MM.1S (cell line): ENCODE measurements at regions not wholly inside any gene's neighbourhood (a gene's known extent, or its start where the extent isn't known, plus 50 kb on each side); places are given as distances from the start of the nearest gene placed in this dataset.

Experiments
- DNase-seq: peaks from one replicate; pipeline ENCODE4 v3.0.0-alpha.2; 2015
- H2AFZ ChIP-seq: fragments of 300-600 bp; sonication (generic); 2 replicates; pipeline ENCODE4 v1.6.0; 2016; ENCODE audit warnings: antibody characterized with exemption, low read length
- H3F3A ChIP-seq: fragments of 300-600 bp; sonication (generic); 2 replicates; pipeline ENCODE4 v1.6.1; 2016; ENCODE audit warnings: mild to moderate bottlenecking, antibody characterized with exemption, low read length, moderate library complexity, mixed read lengths; ENCODE audit not compliant: insufficient read depth
- H3K27ac ChIP-seq: fragments of 300-600 bp; sonication (generic); 2 replicates; pipeline ENCODE4 v1.5.1; 2016; ENCODE audit warnings: mild to moderate bottlenecking, low read length
- H3K27me3 ChIP-seq: fragments of 300-600 bp; sonication (generic); replicated peaks from 2 replicates; pipeline ENCODE4 v1.6.0; 2016; ENCODE audit warnings: low read length; ENCODE audit not compliant: insufficient read depth
- H3K36me3 ChIP-seq: fragments of 300-600 bp; sonication (generic); replicated peaks from 2 replicates; pipeline ENCODE4 v1.6.1; 2016; ENCODE audit warnings: mild to moderate bottlenecking, low read length, mixed read lengths; ENCODE audit not compliant: insufficient read depth
- H3K4me1 ChIP-seq: fragments of 300-600 bp; sonication (generic); 2 replicates; pipeline ENCODE4 v1.6.1; 2016; ENCODE audit warnings: low read length, mixed read lengths
- H3K4me2 ChIP-seq: fragments of 300-600 bp; sonication (generic); 2 replicates; pipeline ENCODE4 v1.6.0; 2016; ENCODE audit warnings: low read depth, low read length
- H3K4me3 ChIP-seq: fragments of 300-600 bp; sonication (generic); 2 replicates; pipeline ENCODE4 v1.5.1; 2016; ENCODE audit warnings: low read length, mixed read lengths
- H3K79me2 ChIP-seq: fragments of 300-600 bp; sonication (generic); 2 replicates; pipeline ENCODE4 v1.6.1; 2016; ENCODE audit warnings: mixed run types, low read length, mixed read lengths
- H3K9ac ChIP-seq: fragments of 300-600 bp; sonication (generic); 2 replicates; pipeline ENCODE4 v1.6.1; 2016; ENCODE audit warnings: low read length, mixed read lengths
- H3K9me2 ChIP-seq: fragments of 300-600 bp; sonication (generic); replicated peaks from 2 replicates; pipeline ENCODE4 v1.6.1; 2016; ENCODE audit warnings: mild to moderate bottlenecking, low read length, mixed read lengths; ENCODE audit not compliant: insufficient read depth
- H3K9me3 ChIP-seq: fragments of 300-600 bp; sonication (generic); replicated peaks from 2 replicates; pipeline ENCODE4 v1.6.1; 2016; ENCODE audit warnings: mild to moderate bottlenecking, low read length, mixed read lengths; ENCODE audit not compliant: insufficient read depth
- H4K20me1 ChIP-seq: fragments of 300-600 bp; sonication (generic); 2 replicates; pipeline ENCODE4 v1.6.1; 2016; ENCODE audit warnings: mild to moderate bottlenecking, low read length, moderate library complexity, mixed read lengths; ENCODE audit not compliant: insufficient read depth
- EZH2 ChIP-seq: fragments of 300-600 bp; sonication (generic); optimal IDR thresholded peaks from 2 replicates; pipeline ENCODE3; 2017; ENCODE audit warnings: low read depth, mild to moderate bottlenecking, antibody characterized with exemption, low read length, mixed read lengths
- EZH2phosphoT487 ChIP-seq: fragments of 300-600 bp; sonication (generic); IDR thresholded peaks from 2 replicates; pipeline ENCODE4 v1.6.1; 2018; ENCODE audit warnings: antibody characterized with exemption, low read length
- TF ChIP-seq, protein P1 (sequence below): fragments of 300-600 bp; sonication (generic); IDR thresholded peaks from 2 replicates; pipeline ENCODE4 v1.5.1; 2016; ENCODE audit warnings: antibody characterized with exemption, low read length, mixed read lengths

DNA sequence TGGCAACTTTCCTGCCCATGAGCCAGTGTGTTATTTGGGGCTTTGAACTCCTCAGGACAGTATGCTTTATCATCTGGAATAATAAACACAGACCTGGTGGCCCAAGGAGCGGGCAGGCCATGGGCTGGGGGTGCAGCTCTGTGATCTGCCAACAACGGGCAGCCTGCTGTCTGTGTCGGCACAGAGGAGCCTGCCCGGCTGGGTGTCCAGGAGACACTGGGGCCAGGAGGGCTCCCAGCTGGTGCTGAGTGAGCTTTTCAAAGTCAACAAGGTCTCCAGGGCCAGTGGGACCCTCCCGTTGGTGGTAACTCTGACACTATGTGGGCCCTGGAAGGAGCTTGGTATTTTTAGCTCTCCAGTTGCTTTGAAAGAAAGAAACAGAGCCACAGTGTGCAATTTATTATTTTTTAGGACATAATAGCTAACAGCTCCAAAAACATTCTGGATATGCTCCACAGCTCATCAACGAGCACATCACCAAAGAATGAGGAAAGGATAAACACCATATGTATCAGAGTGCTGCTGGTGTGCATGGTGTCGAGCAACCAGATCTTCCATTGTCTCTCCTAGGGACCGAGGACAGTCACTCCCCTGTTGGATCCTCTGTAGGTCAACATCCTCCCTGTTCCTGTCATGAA is 488.7 kb upstream of the USP24 start:
- no peak for TF ChIP-seq EZH2
- no peak for TF ChIP-seq EZH2phosphoT487
- TF ChIP-seq, protein P1, sequence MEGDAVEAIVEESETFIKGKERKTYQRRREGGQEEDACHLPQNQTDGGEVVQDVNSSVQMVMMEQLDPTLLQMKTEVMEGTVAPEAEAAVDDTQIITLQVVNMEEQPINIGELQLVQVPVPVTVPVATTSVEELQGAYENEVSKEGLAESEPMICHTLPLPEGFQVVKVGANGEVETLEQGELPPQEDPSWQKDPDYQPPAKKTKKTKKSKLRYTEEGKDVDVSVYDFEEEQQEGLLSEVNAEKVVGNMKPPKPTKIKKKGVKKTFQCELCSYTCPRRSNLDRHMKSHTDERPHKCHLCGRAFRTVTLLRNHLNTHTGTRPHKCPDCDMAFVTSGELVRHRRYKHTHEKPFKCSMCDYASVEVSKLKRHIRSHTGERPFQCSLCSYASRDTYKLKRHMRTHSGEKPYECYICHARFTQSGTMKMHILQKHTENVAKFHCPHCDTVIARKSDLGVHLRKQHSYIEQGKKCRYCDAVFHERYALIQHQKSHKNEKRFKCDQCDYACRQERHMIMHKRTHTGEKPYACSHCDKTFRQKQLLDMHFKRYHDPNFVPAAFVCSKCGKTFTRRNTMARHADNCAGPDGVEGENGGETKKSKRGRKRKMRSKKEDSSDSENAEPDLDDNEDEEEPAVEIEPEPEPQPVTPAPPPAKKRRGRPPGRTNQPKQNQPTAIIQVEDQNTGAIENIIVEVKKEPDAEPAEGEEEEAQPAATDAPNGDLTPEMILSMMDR, result no peak

DNA sequence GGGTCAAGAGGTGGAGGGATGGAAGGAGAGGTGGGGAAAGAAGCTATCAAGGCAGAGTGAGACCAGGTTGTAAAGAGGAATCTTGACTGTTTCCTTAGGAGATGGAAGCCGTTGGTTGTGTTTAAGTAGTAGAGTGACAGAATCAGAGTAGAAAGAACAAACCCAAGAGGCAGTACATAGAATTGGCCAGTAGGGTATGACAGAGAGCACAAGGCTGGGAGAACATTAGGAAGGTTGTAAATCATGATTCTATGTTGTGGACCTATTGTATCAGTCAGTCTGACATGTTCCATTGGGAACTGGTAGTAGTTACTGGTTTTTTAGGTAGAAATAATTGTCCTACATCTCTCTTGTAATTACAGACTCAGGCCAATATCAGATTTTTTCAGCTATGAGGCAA is 486.9 kb upstream of the USP24 start:
- DNase-seq, result peak; percentile 19
- Histone ChIP-seq H3K79me2 (no peaks in the 10 kb centered on the region), H3K4me1 (no peaks in the 10 kb centered on the region), H3K36me3 (no peaks in the 10 kb centered on the region), H3K27me3 (no peaks in the 10 kb centered on the region), H3K4me3 (no peak overlapping the region), H3K9me3 (no peaks in the 10 kb centered on the region), H3K27ac (no peak overlapping the region), H3K9me2 (no peaks in the 10 kb centered on the region; the same call in 1 of the 2 replicates), H3K4me2 (no peak overlapping the region), H2AFZ (no peak overlapping the region), H3F3A (no peaks in the 10 kb centered on the region), H3K9ac (no peak overlapping the region), H4K20me1 (no peaks in the 10 kb centered on the region)
- TF ChIP-seq, protein P1, result peak; percentile 68
- no peak for TF ChIP-seq EZH2

More for the DNA sequence above, 488.7 kb upstream of the USP24 start:
- no peak overlapping the region for H2AFZ ChIP-seq
- H3K4me1 ChIP-seq, result no peaks in the 10 kb centered on the region
- no peak overlapping the region for H3K4me2 ChIP-seq
- H3K27ac ChIP-seq, result no peak overlapping the region
- no peaks in the 10 kb centered on the region for H3K9me3 ChIP-seq
- no peak for DNase-seq
- H3K9ac ChIP-seq, result no peak overlapping the region
- no peaks in the 10 kb centered on the region for H3K36me3 ChIP-seq
- no peak overlapping the region for H3K4me3 ChIP-seq
- no peaks in the 10 kb centered on the region for H4K20me1 ChIP-seq
- no peaks in the 10 kb centered on the region; the same call in 1 of the 2 replicates for H3K9me2 ChIP-seq
- H3F3A ChIP-seq, result no peaks in the 10 kb centered on the region
- H3K27me3 ChIP-seq, result no peaks in the 10 kb centered on the region
- H3K79me2 ChIP-seq, result no peaks in the 10 kb centered on the region

DNA sequence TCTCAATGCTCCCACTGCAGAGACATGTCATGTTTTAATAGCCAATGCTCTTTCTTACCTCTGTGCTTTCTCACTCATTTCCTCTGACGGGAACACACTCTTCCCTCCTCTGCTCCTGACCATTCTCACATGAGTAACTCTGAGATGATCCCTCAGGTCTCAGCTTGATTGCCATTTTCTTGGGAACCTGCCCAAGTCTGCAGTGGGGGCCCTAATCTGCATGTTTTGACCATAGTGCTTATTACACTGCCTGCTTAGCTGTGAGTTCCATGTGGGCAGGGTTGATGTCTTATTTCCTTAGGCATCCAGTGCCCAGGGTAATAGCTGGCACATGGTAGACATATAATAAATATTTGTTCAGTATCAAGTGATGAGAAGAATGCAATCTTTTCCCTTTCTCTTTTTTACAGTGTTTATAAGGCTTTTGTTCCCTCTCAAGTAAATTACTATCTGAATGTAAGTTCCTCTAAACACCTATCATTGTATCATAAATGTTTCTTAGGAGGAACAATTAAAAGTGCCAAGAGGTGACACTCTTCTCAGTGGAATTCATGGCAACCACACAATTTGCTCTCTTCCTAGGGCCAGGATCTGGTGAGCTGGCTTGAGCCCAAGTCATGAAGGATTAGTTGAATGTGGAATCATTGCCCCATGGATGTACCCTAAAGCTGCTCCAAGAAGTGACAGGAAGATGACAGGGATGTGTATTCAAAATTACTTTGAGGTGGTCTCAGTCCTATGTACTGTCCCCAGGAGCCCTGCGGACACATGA is 485.4 kb upstream of the USP24 start:
- Histone ChIP-seq H3K9me3 (no peaks in the 10 kb centered on the region), H3K4me2 (no peak overlapping the region), H3K4me1 (no peaks in the 10 kb centered on the region), H4K20me1 (no peaks in the 10 kb centered on the region), H2AFZ (no peak overlapping the region), H3K4me3 (no peak overlapping the region), H3F3A (no peaks in the 10 kb centered on the region), H3K9me2 (no peaks in the 10 kb centered on the region; the same call in 1 of the 2 replicates), H3K27me3 (no peaks in the 10 kb centered on the region), H3K9ac (no peak overlapping the region), H3K27ac (no peak overlapping the region), H3K79me2 (no peaks in the 10 kb centered on the region), H3K36me3 (no peaks in the 10 kb centered on the region)
- no peak for DNase-seq
- TF ChIP-seq EZH2phosphoT487, result no peak

DNA sequence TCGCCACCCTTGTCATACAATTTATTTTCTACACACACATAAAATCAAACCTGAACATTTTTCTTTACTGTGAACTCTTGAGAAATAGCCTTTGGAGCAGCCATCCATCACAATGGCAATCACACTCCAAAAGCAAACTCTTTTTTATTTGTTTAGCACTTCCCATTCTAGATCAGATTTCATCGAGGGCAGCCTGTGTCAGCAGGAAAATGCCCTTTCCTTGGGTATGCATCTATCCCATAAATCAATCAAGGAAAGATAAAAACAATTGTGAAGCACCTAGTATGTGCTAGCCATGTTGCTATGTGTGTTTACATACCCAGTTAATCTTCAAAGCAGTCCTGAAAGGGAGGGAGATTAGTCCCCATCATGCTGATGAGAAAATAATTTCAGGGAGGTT is 484.1 kb upstream of the USP24 start:
- no peak overlapping the region for H3K9ac ChIP-seq
- no peak overlapping the region for H2AFZ ChIP-seq
- H3F3A ChIP-seq, result no peaks in the 10 kb centered on the region
- no peaks in the 10 kb centered on the region for H3K4me1 ChIP-seq
- no peaks in the 10 kb centered on the region for H3K27me3 ChIP-seq
- H4K20me1 ChIP-seq, result no peaks in the 10 kb centered on the region
- H3K9me2 ChIP-seq, result no peaks in the 10 kb centered on the region; the same call in 1 of the 2 replicates
- no peaks in the 10 kb centered on the region for H3K36me3 ChIP-seq
- no peak for DNase-seq
- TF ChIP-seq, protein P1, result no peak
- TF ChIP-seq EZH2phosphoT487 (no peak), EZH2 (no peak)
- H3K4me2 ChIP-seq, result no peak overlapping the region
- H3K27ac ChIP-seq, result no peak overlapping the region
- no peak overlapping the region for H3K4me3 ChIP-seq
- no peaks in the 10 kb centered on the region for H3K79me2 ChIP-seq
- no peaks in the 10 kb centered on the region for H3K9me3 ChIP-seq
